ENCODE measurements at regions not wholly inside any gene's neighbourhood (a gene's known extent, or its start where the extent isn't known, plus 50 kb on each side); places are given as distances from the start of the nearest gene placed in this dataset.

- DNase-seq: no peak
- Histone ChIP-seq H3K4me3 (ENCODE audit: insufficient read depth, low read depth, low read length) (no peak overlapping the region), H3K4ac (ENCODE audit: low read depth, low read length) (no peak overlapping the region), H4K91ac (ENCODE audit: insufficient read depth, low read depth, low read length) (no peak overlapping the region), H2AK5ac (ENCODE audit: low read depth, low read length) (no peak overlapping the region), H4K8ac (ENCODE audit: low read depth in 2 of 2, low read length in 2 of 2) (no peak overlapping the region), H3K56ac (ENCODE audit: extremely low read depth, insufficient read depth, low read length) (no peak overlapping the region), H3K9me3 (ENCODE audit: control insufficient read depth, insufficient read depth, low read length) (no peaks in the 10 kb centered on the region), H2AK9ac (replicated peaks; ENCODE audit: low read depth, low read length, poor library complexity) (no peak overlapping the region), H2BK15ac (ENCODE audit: low read depth, low read length) (no peak overlapping the region), H3K4me1 (ENCODE audit: control insufficient read depth, insufficient read depth, low read length) (no peaks in the 10 kb centered on the region), H3K14ac (replicated peaks; ENCODE audit: low read depth, low read length) (no peak overlapping the region), H3K27ac (ENCODE audit: insufficient read depth, low read length) (no peak overlapping the region), H2AFZ (replicated peaks; ENCODE audit: low read length, poor library complexity) (no peak overlapping the region), H2BK20ac (ENCODE audit: low read depth, low read length) (no peak overlapping the region), H2BK5ac (ENCODE audit: low read depth, low read length, poor library complexity, severe bottlenecking) (no peak overlapping the region), H3K4me2 (ENCODE audit: low read depth, low read length) (no peak overlapping the region), H2BK120ac (ENCODE audit: low read depth, low read length) (no peak overlapping the region), H3K18ac (ENCODE audit: low read depth, low read length) (no peak overlapping the region), H4K20me1 (ENCODE audit: insufficient read depth, low read length) (no peaks in the 10 kb centered on the region), H3K27me3 (ENCODE audit: control insufficient read depth, insufficient read depth, low read length) (peaks cover 3% of the 10 kb centered on the region), H3K9ac (ENCODE audit: low read depth, low read length) (no peak overlapping the region), H4K5ac (ENCODE audit: low read depth, low read length) (no peak overlapping the region), H3K36me3 (ENCODE audit: control insufficient read depth, insufficient read depth, low read length) (no peaks in the 10 kb centered on the region), H3K23ac (ENCODE audit: low read depth, low read length) (no peak overlapping the region), H3K9me1 (ENCODE audit: insufficient read depth, low read length) (no peaks in the 10 kb centered on the region), H3K79me1 (ENCODE audit: low read depth in 1 of 2, low read length in 2 of 2) (no peaks in the 10 kb centered on the region)
- ChIA-PET CTCF (no interaction called here), POLR2A (ENCODE audit: unreplicated experiment) (no interaction called here)
- in situ Hi-C loops (cut with MboI; ENCODE audit: low sequenced_read_pairs) (no loop called here), dilution Hi-C loops (cut with HindIII; ENCODE audit: low sequenced_read_pairs, unreplicated experiment) (no loop called here), intact Hi-C loops (cut with micrococcal nuclease) (no loop called here)
- 40% methylated on average over 1 of the region's 4 CpGs; no CpG with 5 or more reads in 1 of the 2 experiments for WGBS, 2 experiments (ENCODE audit: extremely low coverage in 2 of 2, insufficient read length in 1 of 2)
- TF ChIP-seq FOS (IDR thresholded peaks at IDR 0.05; ENCODE audit: low read depth, low read length): no peak
- no peak for TF ChIP-seq RCOR1 (IDR thresholded peaks at IDR 0.05; ENCODE audit: insufficient replicate concordance, low read length)
- TF ChIP-seq CTCF (conservative IDR thresholded peaks at IDR 0.05; ENCODE audit: low read depth, low read length): no peak
- no peak for TF ChIP-seq USF2 (IDR thresholded peaks at IDR 0.05; ENCODE audit: low read depth, low read length)
- TF ChIP-seq CHD1 (IDR thresholded peaks at IDR 0.05; ENCODE audit: low read depth, low read length): no peak
- TF ChIP-seq CEBPB (IDR thresholded peaks at IDR 0.05; ENCODE audit: low read depth, low read length): no peak
- no peak for TF ChIP-seq NFE2L2 (IDR thresholded peaks at IDR 0.05; ENCODE audit: low read depth, low read length)
- no peak for TF ChIP-seq ELK1 (IDR thresholded peaks at IDR 0.05; ENCODE audit: borderline replicate concordance, low read depth, low read length)
- TF ChIP-seq POLR2A (IDR thresholded peaks at IDR 0.05; ENCODE audit: low read depth, low read length): no peak
- TF ChIP-seq SMC3 (IDR thresholded peaks at IDR 0.05; ENCODE audit: low read depth, low read length): no peak
- TF ChIP-seq MAZ (IDR thresholded peaks at IDR 0.05; ENCODE audit: borderline replicate concordance, low read depth, low read length): no peak
- TF ChIP-seq RFX5 (IDR thresholded peaks at IDR 0.05; ENCODE audit: low read depth, low read length): no peak
- no peak for TF ChIP-seq MXI1 (IDR thresholded peaks at IDR 0.05; ENCODE audit: borderline replicate concordance, low read depth, low read length)
- no peak for TF ChIP-seq BHLHE40 (IDR thresholded peaks at IDR 0.05; ENCODE audit: low read depth, low read length)
- TF ChIP-seq MAFK (IDR thresholded peaks at IDR 0.05; ENCODE audit: low read depth, low read length): no peak
- TF ChIP-seq RAD21 (IDR thresholded peaks at IDR 0.05; ENCODE audit: low read length): no peak
- ATAC-seq (ENCODE audit: low read depth): no peak
- no TSS peak for BruUV-seq (replicated peaks)
Observed at GRCh38 chr9:108219664-108220063, 636.1 kb downstream of the ACTL7B start.
